Psoas muscle (tissue), 7 donors: ENCODE measurements at regions not wholly inside any gene's neighbourhood (a gene's known extent, or its start where the extent isn't known, plus 50 kb on each side); places are given as distances from the start of the nearest gene placed in this dataset.

Source experiments
- ATAC-seq, 4 donors: fragments of 200-7000 bp; cut with Tn5 transposase; one replicate each; pipeline ENCODE4 v1.9.1; 2020; ENCODE audit warnings: moderate library complexity in 3 of 4, mild to moderate bottlenecking in 2 of 4
- DNase-seq, 2 donors: peaks; one replicate each; pipeline ENCODE4 v3.0.0-alpha.2; 2020
- H3K27ac ChIP-seq: fragments of 200-600 bp; one replicate; pipeline ENCODE4 v1.8.0; 2022
- H3K27me3 ChIP-seq, 3 donors: fragments of 200-600 bp in 1 of 3; one replicate each; pipeline versions ENCODE4 v1.6.1 to v1.8.0; 2013 to 2022; ENCODE audit warnings: low read length in 2 of 3, mild to moderate bottlenecking in 2 of 3, moderate library complexity in 1 of 3; ENCODE audit not compliant: insufficient read depth in 3 of 3
- H3K36me3 ChIP-seq, 2 donors: fragments of 200-600 bp in 1 of 2; one replicate each; pipeline versions ENCODE4 v1.6.1 to v1.8.0; 2013 to 2022; ENCODE audit warnings: low read depth in 1 of 2, mild to moderate bottlenecking in 1 of 2, moderate library complexity in 1 of 2; ENCODE audit not compliant: insufficient read depth in 1 of 2
- H3K4me1 ChIP-seq: fragments of 200-600 bp; one replicate; pipeline ENCODE4 v1.8.0; 2022
- H3K4me3 ChIP-seq: fragments of 200-600 bp; one replicate; pipeline ENCODE4 v1.8.0; 2022; ENCODE audit warnings: mild to moderate bottlenecking
- H3K9me3 ChIP-seq: fragments of 200-600 bp; one replicate; pipeline ENCODE4 v1.8.0; 2022
- WGBS, 3 donors: extraction: QIAGEN DNeasy Blood & Tissue Kit; methylation state at CpG; one replicate each; pipeline versions ENCODE4 v1.1.6 to v1.1.7; 2013; 5-methylcytosine and 5-hydroxymethylcytosine counted together
- intact Hi-C, 2 donors: fragments of 100-400 bp; cut with DNase I; formaldehyde crosslinking; loops; one replicate each; pipeline versions ENCODE4 v1.11.0 to v1.14.2; 2022
- TF ChIP-seq, protein P1 (sequence below): fragments of 200-600 bp; IDR thresholded peaks from one replicate; pipeline ENCODE4 v1.8.0; 2022; ENCODE audit warnings: antibody characterized with exemption
- donor health status: healthy with polysubstance abuse.
- donor health status: DM: no; HTN: no; CAD: no; lungs with moderate emphysema.
- donor health status: Bipolar disorder and iron deficiency.
- donor health status: healthy.
- donor health status: DM: yes; HTN: yes; CAD: no.
- donor health status: DM: no; HTN: no; CAD: no.
- donor health status: DM: yes; HTN: yes; CAD: no.

DNA sequence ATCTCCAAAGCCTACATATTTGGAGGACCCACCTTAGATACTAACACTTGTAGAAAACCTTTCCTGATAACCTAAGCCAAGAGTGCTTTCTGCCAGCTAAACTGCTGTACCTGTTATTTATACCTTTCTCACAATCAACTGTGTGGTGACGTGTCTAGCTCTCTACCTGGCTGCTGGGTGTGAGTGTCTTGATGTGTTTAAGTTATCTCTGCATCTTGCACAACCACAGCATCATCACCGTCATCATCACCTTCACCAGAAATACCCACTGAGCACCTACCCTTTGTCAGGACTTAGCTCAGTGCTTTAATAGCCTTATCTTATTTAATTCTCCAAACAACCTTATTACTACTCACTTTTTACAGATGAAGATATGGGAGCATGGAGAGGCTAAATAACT, 431.3 kb downstream of the MAFB start:
- no peaks in the 10 kb centered on the region for H3K9me3 ChIP-seq
- no peaks in the 10 kb centered on the region for H3K36me3 ChIP-seq
- H3K4me1 ChIP-seq = no peaks in the 10 kb centered on the region
- intact Hi-C loops = no loop called here
- ATAC-seq (no peak), DNase-seq (no peak)
- H3K27me3 ChIP-seq = no peaks in the 10 kb centered on the region
- WGBS, 3 donors = 94 to 100% (median 97%) methylated on average over 2 of the region's 2 CpGs
- TF ChIP-seq, protein P1, sequence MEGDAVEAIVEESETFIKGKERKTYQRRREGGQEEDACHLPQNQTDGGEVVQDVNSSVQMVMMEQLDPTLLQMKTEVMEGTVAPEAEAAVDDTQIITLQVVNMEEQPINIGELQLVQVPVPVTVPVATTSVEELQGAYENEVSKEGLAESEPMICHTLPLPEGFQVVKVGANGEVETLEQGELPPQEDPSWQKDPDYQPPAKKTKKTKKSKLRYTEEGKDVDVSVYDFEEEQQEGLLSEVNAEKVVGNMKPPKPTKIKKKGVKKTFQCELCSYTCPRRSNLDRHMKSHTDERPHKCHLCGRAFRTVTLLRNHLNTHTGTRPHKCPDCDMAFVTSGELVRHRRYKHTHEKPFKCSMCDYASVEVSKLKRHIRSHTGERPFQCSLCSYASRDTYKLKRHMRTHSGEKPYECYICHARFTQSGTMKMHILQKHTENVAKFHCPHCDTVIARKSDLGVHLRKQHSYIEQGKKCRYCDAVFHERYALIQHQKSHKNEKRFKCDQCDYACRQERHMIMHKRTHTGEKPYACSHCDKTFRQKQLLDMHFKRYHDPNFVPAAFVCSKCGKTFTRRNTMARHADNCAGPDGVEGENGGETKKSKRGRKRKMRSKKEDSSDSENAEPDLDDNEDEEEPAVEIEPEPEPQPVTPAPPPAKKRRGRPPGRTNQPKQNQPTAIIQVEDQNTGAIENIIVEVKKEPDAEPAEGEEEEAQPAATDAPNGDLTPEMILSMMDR = no peak
- H3K4me3 ChIP-seq = no peak overlapping the region
- H3K27ac ChIP-seq = no peak overlapping the region

GRCh38 chr20:40255365-40255764, 433.7 kb downstream of the MAFB start:
- WGBS, 3 donors = 34 to 53% (median 42%) methylated on average over 1 of the region's 1 CpG
- Histone ChIP-seq H3K4me1 (no peaks in the 10 kb centered on the region), H3K9me3 (no peaks in the 10 kb centered on the region), H3K36me3 (no peaks in the 10 kb centered on the region), H3K27me3 (no peaks in the 10 kb centered on the region), H3K4me3 (no peak overlapping the region), H3K27ac (no peak overlapping the region)
- TF ChIP-seq, protein P1 = no peak
- intact Hi-C loops = no loop called here
- no peak for ATAC-seq
- DNase-seq = no peak

DNA sequence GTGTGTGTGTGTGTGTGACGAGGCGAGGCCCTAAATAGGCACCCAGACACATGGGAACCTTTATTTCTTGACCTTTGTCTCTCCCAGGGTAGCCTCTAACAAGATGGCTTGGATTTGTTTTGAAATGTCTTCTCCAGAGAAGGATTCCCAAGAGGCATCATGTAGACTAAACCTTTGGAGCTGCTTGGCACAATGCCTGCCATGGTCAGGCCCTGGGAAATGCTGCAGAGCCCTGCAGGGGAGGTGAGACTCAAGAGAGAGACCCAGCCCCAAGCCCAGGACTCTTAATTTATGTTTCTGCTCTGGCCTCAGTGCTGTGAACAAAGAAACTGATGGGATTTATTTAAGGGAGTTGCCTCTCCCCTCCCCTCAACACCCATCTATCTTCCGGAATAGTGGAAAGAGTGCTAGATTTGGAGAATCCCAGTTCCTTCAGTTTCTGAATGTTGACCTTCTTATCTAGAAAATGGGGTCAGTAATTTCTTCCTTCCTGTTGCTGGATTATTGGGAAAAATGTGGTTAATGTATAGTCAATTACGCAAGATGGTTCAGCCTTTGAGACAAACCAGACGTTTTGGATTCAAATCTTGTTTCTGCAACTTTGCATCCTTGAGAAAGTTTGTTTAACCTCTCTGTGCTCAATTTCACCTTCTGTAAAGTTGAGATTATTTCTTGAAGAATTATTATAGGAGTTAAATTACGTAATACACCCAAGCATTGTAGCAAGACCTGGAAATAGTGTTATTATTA, 434.8 kb downstream of the MAFB start:
- H3K27me3 ChIP-seq = no peaks in the 10 kb centered on the region
- ATAC-seq (no peak), DNase-seq (no peak)
- H3K4me3 ChIP-seq = no peak overlapping the region
- no peaks in the 10 kb centered on the region for H3K36me3 ChIP-seq
- no peak overlapping the region for H3K27ac ChIP-seq
- no peaks in the 10 kb centered on the region for H3K4me1 ChIP-seq
- intact Hi-C loops = loop anchor here in 1 of 2 donors (5.0 kb wide), 1 partner anchor 367 kb away; no protein-coding TSS in a partner anchor
- TF ChIP-seq, protein P1 = no peak
- H3K9me3 ChIP-seq = no peaks in the 10 kb centered on the region
- WGBS, 3 donors = 71 to 86% (median 85%) methylated on average over 6 of the region's 6 CpGs

DNA sequence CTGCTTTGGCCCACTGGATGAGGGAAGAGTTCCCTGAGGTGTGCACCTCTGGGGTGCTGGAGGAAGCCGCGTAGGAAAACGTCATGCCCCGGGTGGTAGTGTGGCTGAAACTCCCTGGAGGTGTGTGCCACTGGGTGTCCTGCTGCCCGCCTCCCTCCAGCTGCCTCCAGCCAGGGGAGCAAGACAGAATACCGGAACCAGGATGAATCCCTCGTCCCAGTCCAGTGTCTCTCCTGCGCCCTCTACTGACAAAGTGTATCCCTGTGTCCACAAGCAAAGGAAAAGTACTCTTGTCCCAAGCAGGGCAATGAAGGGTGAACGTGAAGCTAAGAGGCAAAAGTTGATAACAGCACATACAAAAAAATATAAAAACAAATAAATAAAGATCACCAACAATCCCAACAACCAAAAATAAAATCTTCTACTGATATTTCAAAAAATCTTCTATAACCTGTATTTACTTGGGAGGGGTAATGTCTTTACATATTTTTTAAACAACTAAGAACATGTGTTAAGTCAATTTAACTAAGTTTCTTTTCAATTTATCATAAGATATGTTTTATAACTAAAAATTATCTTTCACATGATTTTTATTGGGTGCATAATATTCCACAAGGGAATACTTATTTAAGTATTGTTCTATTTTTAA, 437.6 kb downstream of the MAFB start:
- 70 to 82% (median 76%) methylated on average over 9 of the region's 9 CpGs for WGBS, 3 donors
- H3K36me3 ChIP-seq = no peaks in the 10 kb centered on the region
- intact Hi-C loops = loop anchor here in 1 of 2 donors (5.0 kb wide), 1 partner anchor 364 kb away; no protein-coding TSS in a partner anchor

More for the DNA sequence above, 437.6 kb downstream of the MAFB start:
- ATAC-seq (peak in 2 of 4 donors; percentile 28 to 57), DNase-seq (no peak)
- Histone ChIP-seq H3K4me1 (no peaks in the 10 kb centered on the region), H3K4me3 (no peak overlapping the region), H3K27ac (no peak overlapping the region), H3K27me3 (no peaks in the 10 kb centered on the region), H3K9me3 (no peaks in the 10 kb centered on the region)
- TF ChIP-seq, protein P1 = peak; percentile 40
